AG04449 (cell line): ENCODE measurements at regions not wholly inside any gene's neighbourhood (a gene's known extent, or its start where the extent isn't known, plus 50 kb on each side); places are given as distances from the start of the nearest gene placed in this dataset.

ENCODE experiments used
- CTCF ChIA-PET: fragments of 350-600 bp; formaldehyde crosslinking; extraction: SDS; loops from one replicate; lab custom pipeline; 2021; ENCODE audit warnings: antibody characterized with exemption; lab: Yijun Ruan, JAX
- POLR2A ChIA-PET: fragments of 400-600, 350-600 bp; formaldehyde crosslinking; extraction: SDS; loops from one replicate; lab custom pipeline; 2020; ENCODE audit warnings: antibody characterized with exemption, inconsistent platforms; lab: Yijun Ruan, JAX
- DNase-seq: peaks from one replicate; pipeline ENCODE4 v3.0.0-alpha.2; 2010; ENCODE audit warnings: low read depth, low spot score
- H3K4me3 ChIP-seq: 2 replicates; pipeline ENCODE4 v1.5.1; 2011; ENCODE audit warnings: low read depth, mild to moderate bottlenecking, control low read depth, low read length
- CTCF ChIP-seq: IDR thresholded peaks from one replicate; pipeline ENCODE4 v1.5.1; 2011; ENCODE audit warnings: mild to moderate bottlenecking, moderate library complexity, low read length, control low read depth, inconsistent platforms; ENCODE audit not compliant: insufficient read depth; ENCODE audit errors: missing control alignments

GRCh38 chr10:65133652-65134051 lies 1612.5 kb downstream of the REEP3 start:
- TF ChIP-seq CTCF, result no peak
- POLR2A ChIA-PET, result no interaction called here
- CTCF ChIA-PET, result no interaction called here
- DNase-seq, result no peak
- no peak overlapping the region for H3K4me3 ChIP-seq

- no peak for DNase-seq
- POLR2A ChIA-PET, result no interaction called here
- TF ChIP-seq CTCF, result no peak
- CTCF ChIA-PET, result no interaction called here
- H3K4me3 ChIP-seq, result no peak overlapping the region
Measured at GRCh38 chr10:65135508-65135907, 1614.3 kb downstream of the REEP3 start.

GRCh38 chr10:65142641-65143435 lies 1621.6 kb downstream of the REEP3 start:
- ChIA-PET CTCF (no interaction called here), POLR2A (no interaction called here)
- DNase-seq, result no peak
- no peak overlapping the region for H3K4me3 ChIP-seq
- no peak for TF ChIP-seq CTCF

- no peak overlapping the region for H3K4me3 ChIP-seq
- POLR2A ChIA-PET, result no interaction called here
- no peak for DNase-seq
- CTCF ChIA-PET, result no interaction called here
- no peak for TF ChIP-seq CTCF
Measured at GRCh38 chr10:65143723-65144122, 1622.5 kb downstream of the REEP3 start.

GRCh38 chr10:65149878-65150277 lies 1628.7 kb downstream of the REEP3 start:
- TF ChIP-seq CTCF, result no peak
- DNase-seq, result no peak

GRCh38 chr10:65166272-65166671 lies 1645.1 kb downstream of the REEP3 start:
- DNase-seq, result no peak
- ChIA-PET POLR2A (no interaction called here), CTCF (no interaction called here)
- TF ChIP-seq CTCF, result no peak
- no peak overlapping the region for H3K4me3 ChIP-seq

More at GRCh38 chr10:65149878-65150277, 1628.7 kb downstream of the REEP3 start:
- CTCF ChIA-PET, result no interaction called here
- POLR2A ChIA-PET, result no interaction called here
- H3K4me3 ChIP-seq, result no peak overlapping the region
